OCI-LY7 (cell line): ENCODE measurements at regions not wholly inside any gene's neighbourhood (a gene's known extent, or its start where the extent isn't known, plus 50 kb on each side); places are given as distances from the start of the nearest gene placed in this dataset.

ENCODE experiments used
- EZH2phosphoT487 ChIP-seq: fragments of 200-600 bp; sonication (generic); IDR thresholded peaks from 2 replicates; pipeline ENCODE4 v1.6.1; 2018; ENCODE audit warnings: low read depth, borderline replicate concordance, mild to moderate bottlenecking, mixed run types, antibody characterized with exemption, low read length, moderate library complexity, mixed read lengths
- TF ChIP-seq, protein P1 (sequence below): fragments of 200-600 bp; sonication (generic); conservative IDR thresholded peaks from 2 replicates; pipeline ENCODE4 v1.5.1; 2014; ENCODE audit warnings: mild to moderate bottlenecking, antibody characterized with exemption, low read length, moderate library complexity, mixed read lengths

DNA sequence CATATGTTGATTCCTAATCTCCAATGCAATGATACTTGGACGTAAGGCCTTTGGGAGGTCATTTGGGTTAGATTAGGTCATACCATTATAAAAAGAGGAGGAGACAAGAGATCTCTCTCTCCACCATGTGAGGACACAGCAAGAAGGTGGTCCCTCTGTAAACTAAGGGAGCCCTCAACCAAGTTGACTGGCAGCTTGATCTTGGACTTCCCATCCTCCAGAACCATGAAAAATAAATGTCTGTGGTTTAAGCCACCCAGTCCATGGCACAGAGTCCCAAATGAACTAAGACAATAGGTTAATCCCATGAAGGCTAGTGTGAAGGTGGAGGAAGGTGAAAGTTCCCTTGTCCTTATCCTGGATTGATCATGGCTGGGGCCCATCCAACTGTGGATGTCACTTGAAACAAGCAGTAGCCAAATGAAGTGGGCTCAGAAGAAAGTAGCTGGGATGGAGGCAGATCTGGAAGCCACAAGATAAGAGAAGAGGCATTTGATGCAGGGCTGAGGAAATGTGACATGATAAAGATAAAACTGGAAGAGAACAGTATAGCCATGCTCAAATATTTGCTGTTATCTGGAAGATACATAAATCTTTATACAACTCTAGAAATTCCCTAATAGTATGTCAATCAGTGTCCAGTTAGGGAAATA, 99.9 kb downstream of the BANF2 start:
- TF ChIP-seq EZH2phosphoT487, result no peak
- TF ChIP-seq, protein P1, sequence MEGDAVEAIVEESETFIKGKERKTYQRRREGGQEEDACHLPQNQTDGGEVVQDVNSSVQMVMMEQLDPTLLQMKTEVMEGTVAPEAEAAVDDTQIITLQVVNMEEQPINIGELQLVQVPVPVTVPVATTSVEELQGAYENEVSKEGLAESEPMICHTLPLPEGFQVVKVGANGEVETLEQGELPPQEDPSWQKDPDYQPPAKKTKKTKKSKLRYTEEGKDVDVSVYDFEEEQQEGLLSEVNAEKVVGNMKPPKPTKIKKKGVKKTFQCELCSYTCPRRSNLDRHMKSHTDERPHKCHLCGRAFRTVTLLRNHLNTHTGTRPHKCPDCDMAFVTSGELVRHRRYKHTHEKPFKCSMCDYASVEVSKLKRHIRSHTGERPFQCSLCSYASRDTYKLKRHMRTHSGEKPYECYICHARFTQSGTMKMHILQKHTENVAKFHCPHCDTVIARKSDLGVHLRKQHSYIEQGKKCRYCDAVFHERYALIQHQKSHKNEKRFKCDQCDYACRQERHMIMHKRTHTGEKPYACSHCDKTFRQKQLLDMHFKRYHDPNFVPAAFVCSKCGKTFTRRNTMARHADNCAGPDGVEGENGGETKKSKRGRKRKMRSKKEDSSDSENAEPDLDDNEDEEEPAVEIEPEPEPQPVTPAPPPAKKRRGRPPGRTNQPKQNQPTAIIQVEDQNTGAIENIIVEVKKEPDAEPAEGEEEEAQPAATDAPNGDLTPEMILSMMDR, result no peak
